ENCODE measurements at regions not wholly inside any gene's neighbourhood (a gene's known extent, or its start where the extent isn't known, plus 50 kb on each side); places are given as distances from the start of the nearest gene placed in this dataset.

- no peaks in the 10 kb centered on the region for H3K27me3 ChIP-seq
- no peak overlapping the region for H3K4me3 ChIP-seq
- ATAC-seq: no peak
- intact Hi-C loops (cut with DNase I): no loop called here
- no peaks in the 10 kb centered on the region for H3K4me1 ChIP-seq
- DNase-seq: no peak
- H3K36me3 ChIP-seq: no peaks in the 10 kb centered on the region
- no peak overlapping the region for H3K27ac ChIP-seq
- no peak for TF ChIP-seq POLR2A (IDR thresholded peaks at IDR 0.05)
- TF ChIP-seq, protein P1, sequence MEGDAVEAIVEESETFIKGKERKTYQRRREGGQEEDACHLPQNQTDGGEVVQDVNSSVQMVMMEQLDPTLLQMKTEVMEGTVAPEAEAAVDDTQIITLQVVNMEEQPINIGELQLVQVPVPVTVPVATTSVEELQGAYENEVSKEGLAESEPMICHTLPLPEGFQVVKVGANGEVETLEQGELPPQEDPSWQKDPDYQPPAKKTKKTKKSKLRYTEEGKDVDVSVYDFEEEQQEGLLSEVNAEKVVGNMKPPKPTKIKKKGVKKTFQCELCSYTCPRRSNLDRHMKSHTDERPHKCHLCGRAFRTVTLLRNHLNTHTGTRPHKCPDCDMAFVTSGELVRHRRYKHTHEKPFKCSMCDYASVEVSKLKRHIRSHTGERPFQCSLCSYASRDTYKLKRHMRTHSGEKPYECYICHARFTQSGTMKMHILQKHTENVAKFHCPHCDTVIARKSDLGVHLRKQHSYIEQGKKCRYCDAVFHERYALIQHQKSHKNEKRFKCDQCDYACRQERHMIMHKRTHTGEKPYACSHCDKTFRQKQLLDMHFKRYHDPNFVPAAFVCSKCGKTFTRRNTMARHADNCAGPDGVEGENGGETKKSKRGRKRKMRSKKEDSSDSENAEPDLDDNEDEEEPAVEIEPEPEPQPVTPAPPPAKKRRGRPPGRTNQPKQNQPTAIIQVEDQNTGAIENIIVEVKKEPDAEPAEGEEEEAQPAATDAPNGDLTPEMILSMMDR (IDR thresholded peaks at IDR 0.05): no peak
- 84 to 86% (median 85%) methylated on average over 3 of the region's 3 CpGs for WGBS, 4 donors
- peaks cover 0 to 5% (median 0%) of the 10 kb centered on the region in 12 donors for H3K9me3 ChIP-seq
Observed at GRCh38 chr5:103896593-103896992, 334.0 kb upstream of the NUDT12 start.

DNA sequence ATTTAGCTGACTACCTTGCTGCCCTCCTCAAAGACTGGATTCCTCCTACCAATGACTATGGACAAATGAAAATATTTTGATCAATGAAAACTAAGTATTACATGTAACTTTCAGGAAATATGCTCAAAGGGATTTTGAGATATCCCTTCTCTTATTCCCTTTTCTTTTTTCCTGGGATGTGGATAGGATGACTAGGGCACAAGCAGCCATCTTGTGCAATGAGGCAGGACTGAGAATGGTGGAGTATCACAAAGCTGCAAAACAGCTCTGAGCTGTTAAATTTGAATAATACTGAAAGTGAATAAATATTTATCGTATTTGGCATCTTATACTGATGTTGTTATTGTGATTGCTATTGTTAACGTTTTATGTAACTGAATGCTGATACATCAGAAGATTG lies 333.1 kb upstream of the NUDT12 start:
- TF ChIP-seq, protein P1 (IDR thresholded peaks at IDR 0.05): no peak
- TF ChIP-seq POLR2A (IDR thresholded peaks at IDR 0.05): no peak
- Histone ChIP-seq H3K27me3 (no peaks in the 10 kb centered on the region), H3K9me3 (peaks cover 0 to 5% (median 0%) of the 10 kb centered on the region in 12 donors), H3K27ac (no peak overlapping the region), H3K4me3 (no peak overlapping the region), H3K4me1 (no peaks in the 10 kb centered on the region), H3K36me3 (no peaks in the 10 kb centered on the region)
- no peak for ATAC-seq
- 77 to 90% (median 88%) methylated on average over 2 of the region's 2 CpGs for WGBS, 4 donors
- intact Hi-C loops (cut with DNase I): no loop called here
- no peak for DNase-seq

DNA sequence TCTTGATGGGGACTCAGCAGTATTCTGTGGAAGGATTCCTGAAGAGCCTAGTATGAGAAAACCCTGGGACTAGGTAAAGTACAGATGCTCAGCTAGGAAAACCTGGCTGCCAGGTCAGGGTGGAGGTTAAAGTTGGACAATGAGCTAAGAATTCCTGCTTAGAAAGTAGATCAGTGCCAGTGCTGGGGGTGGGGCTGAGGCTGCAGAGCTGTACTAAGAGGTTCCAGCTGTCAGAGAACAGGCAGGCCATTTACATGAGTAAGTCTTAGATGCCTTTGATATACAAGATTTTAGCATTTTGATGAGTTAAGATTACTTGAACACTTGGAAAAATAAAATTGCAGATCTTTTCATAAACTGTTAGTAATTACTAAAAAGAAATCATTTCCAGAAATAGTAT lies 332.3 kb upstream of the NUDT12 start:
- ATAC-seq: no peak
- Histone ChIP-seq H3K4me1 (no peaks in the 10 kb centered on the region), H3K36me3 (no peaks in the 10 kb centered on the region), H3K4me3 (no peak overlapping the region), H3K9me3 (peaks cover 0 to 5% (median 0%) of the 10 kb centered on the region in 12 donors), H3K27ac (no peak overlapping the region), H3K27me3 (no peaks in the 10 kb centered on the region)
- intact Hi-C loops (cut with DNase I): no loop called here
- no peak for TF ChIP-seq POLR2A (IDR thresholded peaks at IDR 0.05)
- TF ChIP-seq, protein P1 (IDR thresholded peaks at IDR 0.05): no peak
- no peak for DNase-seq

- Histone ChIP-seq H3K27ac (no peak overlapping the region), H3K4me3 (no peak overlapping the region), H3K27me3 (no peaks in the 10 kb centered on the region), H3K9me3 (peaks cover 0 to 5% (median 0%) of the 10 kb centered on the region in 12 donors), H3K4me1 (no peaks in the 10 kb centered on the region), H3K36me3 (no peaks in the 10 kb centered on the region)
- TF ChIP-seq, protein P1 (IDR thresholded peaks at IDR 0.05): no peak
- no peak for TF ChIP-seq POLR2A (IDR thresholded peaks at IDR 0.05)
- WGBS, 4 donors: 43 to 62% (median 53%) methylated on average over 2 of the region's 2 CpGs
- DNase-seq (no peak), ATAC-seq (no peak)
- intact Hi-C loops (cut with DNase I): no loop called here
Observed at GRCh38 chr5:103891151-103891550, 328.6 kb upstream of the NUDT12 start.
